ENCODE measurements at regions not wholly inside any gene's neighbourhood (a gene's known extent, or its start where the extent isn't known, plus 50 kb on each side); places are given as distances from the start of the nearest gene placed in this dataset.

- DNase-seq (ENCODE audit: low read depth), result no peak
These were observed 154.7 kb upstream of the HS6ST1 start for GRCh38 chr2:128473175-128474035.

GRCh38 chr2:128474036-128474955, 155.6 kb upstream of the HS6ST1 start:
- no peak for DNase-seq (ENCODE audit: low read depth)

GRCh38 chr2:128474962-128475361, 156.3 kb upstream of the HS6ST1 start:
- no peak for DNase-seq (ENCODE audit: low read depth)

- no peak for DNase-seq (ENCODE audit: low read depth)
These were observed 157.0 kb upstream of the HS6ST1 start for GRCh38 chr2:128475427-128476211.

- no peak for DNase-seq (ENCODE audit: low read depth)
These were observed 158.6 kb upstream of the HS6ST1 start for GRCh38 chr2:128477026-128477820.

- no peak for DNase-seq (ENCODE audit: low read depth)
These were observed 159.2 kb upstream of the HS6ST1 start for GRCh38 chr2:128477891-128478290.

GRCh38 chr2:128485761-128486639, 167.3 kb upstream of the HS6ST1 start:
- DNase-seq (ENCODE audit: low read depth), result no peak

- no peak for DNase-seq (ENCODE audit: low read depth)
These were observed 168.1 kb upstream of the HS6ST1 start for GRCh38 chr2:128486640-128487375.

GRCh38 chr2:128487650-128488387, 169.2 kb upstream of the HS6ST1 start:
- no peak for DNase-seq (ENCODE audit: low read depth)

- DNase-seq (ENCODE audit: low read depth), result no peak
These were observed 169.8 kb upstream of the HS6ST1 start for GRCh38 chr2:128488434-128488833.

- no peak for DNase-seq (ENCODE audit: low read depth)
These were observed 171.0 kb upstream of the HS6ST1 start for GRCh38 chr2:128489526-128490273.

GRCh38 chr2:128490321-128490720, 171.7 kb upstream of the HS6ST1 start:
- no peak for DNase-seq (ENCODE audit: low read depth)

GRCh38 chr2:128490881-128491691, 172.4 kb upstream of the HS6ST1 start:
- no peak for DNase-seq (ENCODE audit: low read depth)

- DNase-seq (ENCODE audit: low read depth), result no peak
These were observed 173.1 kb upstream of the HS6ST1 start for GRCh38 chr2:128491692-128492244.

- no peak for DNase-seq (ENCODE audit: low read depth)
These were observed 174.5 kb upstream of the HS6ST1 start for GRCh38 chr2:128492966-128493811.

GRCh38 chr2:128493880-128494279, 175.2 kb upstream of the HS6ST1 start:
- DNase-seq (ENCODE audit: low read depth), result no peak
